HL-60 (cell line): ENCODE measurements at regions not wholly inside any gene's neighbourhood (a gene's known extent, or its start where the extent isn't known, plus 50 kb on each side); places are given as distances from the start of the nearest gene placed in this dataset.

Experiments used
- POLR2AphosphoS5 ChIP-seq: IDR thresholded peaks from 2 replicates; pipeline ENCODE4 v1.6.1; 2012; ENCODE audit warnings: low read depth
- TF ChIP-seq, protein P1 (sequence below): IDR thresholded peaks from one replicate; pipeline ENCODE4 v1.5.1; 2011; ENCODE audit warnings: low read length, control low read depth, inconsistent platforms; ENCODE audit not compliant: insufficient read depth

DNA sequence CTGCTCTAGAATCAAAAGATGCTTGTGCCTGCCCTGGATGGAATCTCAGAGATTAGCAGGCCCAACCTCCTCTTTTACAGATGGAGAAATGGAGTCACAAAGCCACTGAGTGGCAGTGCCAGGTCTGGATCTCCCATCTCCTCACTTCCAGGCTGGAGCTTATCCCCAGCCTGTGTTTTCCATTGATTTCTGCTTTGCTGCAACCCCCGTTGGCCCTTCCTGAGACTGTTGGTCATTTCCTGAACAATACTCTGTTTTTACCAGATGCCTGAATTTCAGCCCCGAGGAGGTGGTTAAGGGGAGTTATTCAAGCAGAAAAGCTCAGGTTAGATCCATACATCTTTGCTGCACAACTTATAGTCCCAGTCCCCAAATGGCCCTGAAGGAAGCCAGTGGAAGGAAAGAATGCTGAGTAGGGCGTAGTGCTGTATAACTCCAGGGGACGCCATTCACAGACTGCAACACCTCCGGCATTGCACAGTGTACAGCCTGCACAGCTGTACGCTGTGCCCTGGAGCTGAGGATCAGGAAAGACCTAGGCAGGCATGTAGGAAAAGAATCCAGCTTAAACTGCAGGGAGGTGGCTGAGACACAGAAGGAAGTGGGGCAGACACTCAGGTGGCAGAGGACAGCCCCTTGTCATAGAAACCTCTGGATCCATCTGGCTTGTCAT lies 77.5 kb downstream of the RPLP1 start:
- TF ChIP-seq, protein P1, sequence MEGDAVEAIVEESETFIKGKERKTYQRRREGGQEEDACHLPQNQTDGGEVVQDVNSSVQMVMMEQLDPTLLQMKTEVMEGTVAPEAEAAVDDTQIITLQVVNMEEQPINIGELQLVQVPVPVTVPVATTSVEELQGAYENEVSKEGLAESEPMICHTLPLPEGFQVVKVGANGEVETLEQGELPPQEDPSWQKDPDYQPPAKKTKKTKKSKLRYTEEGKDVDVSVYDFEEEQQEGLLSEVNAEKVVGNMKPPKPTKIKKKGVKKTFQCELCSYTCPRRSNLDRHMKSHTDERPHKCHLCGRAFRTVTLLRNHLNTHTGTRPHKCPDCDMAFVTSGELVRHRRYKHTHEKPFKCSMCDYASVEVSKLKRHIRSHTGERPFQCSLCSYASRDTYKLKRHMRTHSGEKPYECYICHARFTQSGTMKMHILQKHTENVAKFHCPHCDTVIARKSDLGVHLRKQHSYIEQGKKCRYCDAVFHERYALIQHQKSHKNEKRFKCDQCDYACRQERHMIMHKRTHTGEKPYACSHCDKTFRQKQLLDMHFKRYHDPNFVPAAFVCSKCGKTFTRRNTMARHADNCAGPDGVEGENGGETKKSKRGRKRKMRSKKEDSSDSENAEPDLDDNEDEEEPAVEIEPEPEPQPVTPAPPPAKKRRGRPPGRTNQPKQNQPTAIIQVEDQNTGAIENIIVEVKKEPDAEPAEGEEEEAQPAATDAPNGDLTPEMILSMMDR: no peak
- no peak for TF ChIP-seq POLR2AphosphoS5
